ENCODE measurements at regions not wholly inside any gene's neighbourhood (a gene's known extent, or its start where the extent isn't known, plus 50 kb on each side); places are given as distances from the start of the nearest gene placed in this dataset.

DNA sequence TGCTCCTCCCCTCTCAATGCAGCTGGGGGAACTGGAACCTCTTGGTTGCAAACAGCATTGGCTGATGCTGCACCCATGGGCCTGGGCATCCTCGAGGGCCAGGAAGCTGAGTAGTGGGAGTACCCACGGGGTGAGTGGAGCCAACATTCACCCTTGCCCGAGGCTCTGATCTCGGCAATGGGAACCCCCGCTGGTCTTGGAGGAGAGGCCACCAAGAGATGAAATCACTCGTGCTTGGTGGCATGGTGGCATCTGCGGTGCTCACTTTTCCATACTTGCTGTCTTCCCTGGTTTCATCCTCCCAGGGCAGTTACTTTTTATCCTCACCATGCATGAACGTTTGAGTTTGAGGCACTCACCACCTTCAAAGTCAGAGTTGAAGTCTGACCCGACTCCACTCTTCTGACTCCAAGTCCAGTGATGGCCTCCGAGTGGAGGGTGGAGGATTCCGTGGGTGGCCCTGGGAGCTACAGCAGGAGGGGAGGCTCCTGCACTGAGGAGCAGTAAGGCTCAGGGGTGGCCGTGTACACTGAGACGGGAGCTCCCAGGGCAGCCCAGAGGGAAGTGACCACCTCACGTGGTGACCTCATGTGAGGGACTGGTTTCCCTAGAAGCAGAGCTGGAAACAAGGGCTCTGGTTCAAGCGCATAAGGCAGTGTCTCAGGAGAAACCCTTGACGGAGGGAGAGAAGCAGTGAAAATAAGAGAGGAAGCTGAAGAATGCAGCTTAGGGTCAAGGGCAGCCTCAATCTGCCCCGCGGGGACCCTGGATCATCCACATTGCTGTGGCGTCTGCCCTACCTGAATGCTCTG is 349.1 kb downstream of the TCERG1L start:
- in situ Hi-C loops (cut with HindIII; ENCODE audit: low pct_unique_long_range_greater_than_20kb, low sequenced_read_pairs) = no loop called here
- no TSS peak for BruUV-seq (replicated peaks)
- TF ChIP-seq SIN3A (IDR thresholded peaks at IDR 0.05; ENCODE audit: borderline replicate concordance, insufficient read depth, low read depth, low read length) (no peak), CTCF (IDR thresholded peaks at IDR 0.05) (no peak), POLR2AphosphoS5 (IDR thresholded peaks at IDR 0.05; ENCODE audit: low read depth, low read length) (no peak), REST (IDR thresholded peaks at IDR 0.05; ENCODE audit: insufficient read depth in 1 of 2, low read depth in 2 of 2, low read length in 1 of 2) (no peak), TCF7L2 (IDR thresholded peaks at IDR 0.05; ENCODE audit: low read depth, low read length) (no peak)
- Histone ChIP-seq H3K27ac (ENCODE audit: low read length) (no peak overlapping the region), H3K4me1 (ENCODE audit: control insufficient read depth, insufficient read depth, low read length) (no peaks in the 10 kb centered on the region), H3K4me3 (ENCODE audit: low read depth in 2 of 2, low read length in 2 of 2) (no peak overlapping the region), H3K9me3 (ENCODE audit: control insufficient read depth, insufficient read depth, low read depth, low read length) (no peaks in the 10 kb centered on the region), H3K27me3 (ENCODE audit: control insufficient read depth, insufficient read depth, low read length) (peaks cover 26% of the 10 kb centered on the region), H3K36me3 (ENCODE audit: control insufficient read depth, insufficient read depth, low read length) (no peaks in the 10 kb centered on the region)
- DNase-seq (ENCODE audit: low read depth, low spot score) = no peak
- ATAC-seq = no peak
- intact Hi-C loops (cut with micrococcal nuclease; ENCODE audit: unreplicated experiment) = no loop called here
- CTCF ChIA-PET = no interaction called here
- POLR2A ChIA-PET = no interaction called here

DNA sequence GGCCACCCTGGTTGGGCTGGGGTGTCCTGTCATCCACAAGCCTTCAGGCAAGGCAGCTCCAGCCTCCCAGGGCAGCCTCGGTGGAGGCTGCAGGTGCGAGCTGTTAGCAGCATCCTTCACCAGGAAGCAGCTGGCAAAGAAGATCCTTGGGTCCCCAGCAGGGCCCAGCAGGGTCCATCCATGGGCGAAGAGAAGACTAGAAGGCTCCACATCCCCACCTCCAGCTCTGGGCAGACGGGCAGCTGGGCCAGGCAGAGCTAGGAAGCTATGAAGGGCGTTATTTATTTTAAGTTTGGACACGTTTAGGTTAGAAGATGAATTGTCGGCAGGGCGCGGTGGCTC is 348.5 kb downstream of the TCERG1L start:
- ATAC-seq (no peak), DNase-seq (ENCODE audit: low read depth, low spot score) (no peak)
- Histone ChIP-seq H3K27me3 (ENCODE audit: control insufficient read depth, insufficient read depth, low read length) (peaks cover 28% of the 10 kb centered on the region), H3K4me3 (ENCODE audit: low read depth in 2 of 2, low read length in 2 of 2) (no peak overlapping the region), H3K27ac (ENCODE audit: low read length) (no peak overlapping the region), H3K36me3 (ENCODE audit: control insufficient read depth, insufficient read depth, low read length) (no peaks in the 10 kb centered on the region), H3K9me3 (ENCODE audit: control insufficient read depth, insufficient read depth, low read depth, low read length) (no peaks in the 10 kb centered on the region), H3K4me1 (ENCODE audit: control insufficient read depth, insufficient read depth, low read length) (no peaks in the 10 kb centered on the region)
- POLR2A ChIA-PET = no interaction called here
- no peak for TF ChIP-seq TCF7L2 (IDR thresholded peaks at IDR 0.05; ENCODE audit: low read depth, low read length)
- no peak for TF ChIP-seq CTCF (IDR thresholded peaks at IDR 0.05)
- TF ChIP-seq POLR2AphosphoS5 (IDR thresholded peaks at IDR 0.05; ENCODE audit: low read depth, low read length) = no peak
- TF ChIP-seq REST (IDR thresholded peaks at IDR 0.05; ENCODE audit: insufficient read depth in 1 of 2, low read depth in 2 of 2, low read length in 1 of 2) = no peak
- no peak for TF ChIP-seq SIN3A (IDR thresholded peaks at IDR 0.05; ENCODE audit: borderline replicate concordance, insufficient read depth, low read depth, low read length)
- BruUV-seq (replicated peaks) = no TSS peak
- intact Hi-C loops (cut with micrococcal nuclease; ENCODE audit: unreplicated experiment) (no loop called here), in situ Hi-C loops (cut with HindIII; ENCODE audit: low pct_unique_long_range_greater_than_20kb, low sequenced_read_pairs) (no loop called here)
- CTCF ChIA-PET = no interaction called here
